PC-9 (cell line): ENCODE measurements at regions not wholly inside any gene's neighbourhood (a gene's known extent, or its start where the extent isn't known, plus 50 kb on each side); places are given as distances from the start of the nearest gene placed in this dataset.

ENCODE experiments used
- BruUV-seq: library from RNA; stranded (reverse); fragments of 400-500 nt; replicated peaks from 2 replicates; lab custom pipeline; 2021; lab: Mats Ljungman, UMichigan
- CTCF ChIA-PET: fragments of 300-600 bp; sonication (Branson Sonifier 250); formaldehyde crosslinking; loops from one replicate; lab custom pipeline; 2022; ENCODE audit warnings: antibody characterized with exemption; lab: Charles Lee
- POLR2A ChIA-PET: fragments of 300-600 bp; sonication (Branson Sonifier 250); formaldehyde crosslinking; loops from one replicate; lab custom pipeline; 2022; ENCODE audit warnings: antibody characterized with exemption; ENCODE audit not compliant: unreplicated experiment; lab: Charles Lee
- DNase-seq, 2 experiments: peaks; one replicate each; pipeline versions ENCODE4 v3.0.0 to v3.0.0-alpha.2; 2015 to 2022; ENCODE audit warnings: mixed read lengths in 1 of 2
- H2AFZ ChIP-seq: fragments of 200-600 bp; sonication (generic); 2 replicates; pipeline ENCODE4 v1.8.1; 2017; ENCODE audit warnings: antibody characterized with exemption
- H3F3A ChIP-seq: fragments of 200-600 bp; sonication (generic); 2 replicates; pipeline ENCODE4 v1.8.1; 2017; ENCODE audit warnings: antibody characterized with exemption, mild to moderate bottlenecking, low read depth; ENCODE audit not compliant: insufficient read depth
- H3K27ac ChIP-seq: fragments of 200-600 bp; sonication (generic); 2 replicates; pipeline ENCODE4 v1.6.1; 2016; ENCODE audit warnings: mixed run types
- H3K27me3 ChIP-seq: fragments of 200-600 bp; sonication (generic); 2 replicates; pipeline ENCODE4 v1.6.1; 2016; ENCODE audit warnings: low read depth, mixed run types; ENCODE audit not compliant: insufficient read depth
- H3K36me3 ChIP-seq: fragments of 200-600 bp; sonication (generic); 2 replicates; pipeline ENCODE4 v1.6.1; 2016; ENCODE audit warnings: low read depth, mixed run types
- H3K4me1 ChIP-seq: fragments of 200-600 bp; sonication (generic); replicated peaks from 2 replicates; pipeline ENCODE4 v1.6.1; 2016; ENCODE audit warnings: mixed run types; ENCODE audit not compliant: insufficient read depth
- H3K4me2 ChIP-seq: fragments of 200-600 bp; sonication (generic); 2 replicates; pipeline ENCODE4 v1.6.1; 2017; ENCODE audit warnings: mixed run types
- H3K4me3 ChIP-seq: fragments of 200-600 bp; sonication (generic); 2 replicates; pipeline ENCODE4 v1.6.1; 2016; ENCODE audit warnings: mixed run types
- H3K79me2 ChIP-seq: fragments of 200-600 bp; sonication (generic); 2 replicates; pipeline ENCODE4 v1.6.1; 2017; ENCODE audit warnings: low read depth, mixed run types
- H3K9me2 ChIP-seq: fragments of 200-600 bp; sonication (generic); 2 replicates; pipeline ENCODE4 v1.8.1; 2017; ENCODE audit warnings: mild to moderate bottlenecking; ENCODE audit not compliant: insufficient read depth
- H3K9me3 ChIP-seq: fragments of 200-600 bp; sonication (generic); 2 replicates; pipeline ENCODE4 v1.8.1; 2016; ENCODE audit warnings: low read depth; ENCODE audit not compliant: insufficient read depth
- H4K20me1 ChIP-seq: fragments of 200-600 bp; sonication (generic); 2 replicates; pipeline ENCODE4 v1.8.1; 2017; ENCODE audit not compliant: insufficient read depth
- CTCF ChIP-seq: fragments of 200-600 bp; sonication (generic); conservative IDR thresholded peaks from 2 replicates; pipeline ENCODE4 v1.6.1; 2017; ENCODE audit warnings: mixed run types, antibody characterized with exemption, mild to moderate bottlenecking, moderate library complexity
- EZH2 ChIP-seq: fragments of 200-600 bp; sonication (generic); IDR thresholded peaks from 2 replicates; pipeline ENCODE4 v1.8.0; 2017; ENCODE audit warnings: antibody characterized with exemption, low read depth
- intact Hi-C: fragments of 100-400 bp; cut with micrococcal nuclease; formaldehyde crosslinking; loops from one replicate; pipeline ENCODE4 v1.10.0; 2022; ENCODE audit not compliant: unreplicated experiment

DNA sequence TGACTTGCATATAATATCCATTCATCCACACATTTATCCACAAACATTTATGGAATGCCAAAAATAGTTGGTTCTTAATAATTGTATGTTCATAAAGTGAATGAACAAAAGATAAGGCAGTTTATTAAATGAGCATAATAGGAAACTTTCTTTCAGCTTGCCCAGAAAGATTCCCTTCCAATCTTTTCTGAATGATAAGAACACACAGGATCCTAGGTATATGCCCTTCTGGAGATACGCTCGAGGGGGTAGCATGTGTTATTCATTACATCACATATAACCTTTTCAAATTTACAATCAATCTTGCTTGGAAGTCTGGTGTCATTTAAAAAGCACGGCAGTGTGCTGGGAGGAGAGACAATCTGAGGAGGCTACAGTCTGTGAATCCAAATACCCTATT lies 80.4 kb upstream of the PDK4 start:
- BruUV-seq = no TSS peak
- Histone ChIP-seq H3K36me3 (no peaks in the 10 kb centered on the region), H3K9me3 (no peaks in the 10 kb centered on the region), H2AFZ (no peak overlapping the region), H3K9me2 (no peaks in the 10 kb centered on the region), H3K4me1 (no peaks in the 10 kb centered on the region), H3K79me2 (no peaks in the 10 kb centered on the region), H3K27me3 (no peaks in the 10 kb centered on the region), H3K27ac (no peak overlapping the region), H3K4me3 (no peak overlapping the region), H3F3A (no peaks in the 10 kb centered on the region), H3K4me2 (no peak overlapping the region), H4K20me1 (no peaks in the 10 kb centered on the region)
- TF ChIP-seq EZH2 (no peak), CTCF (no peak)
- intact Hi-C loops = no loop called here
- no peak for DNase-seq
- CTCF ChIA-PET = no interaction called here
- POLR2A ChIA-PET = no interaction called here

DNA sequence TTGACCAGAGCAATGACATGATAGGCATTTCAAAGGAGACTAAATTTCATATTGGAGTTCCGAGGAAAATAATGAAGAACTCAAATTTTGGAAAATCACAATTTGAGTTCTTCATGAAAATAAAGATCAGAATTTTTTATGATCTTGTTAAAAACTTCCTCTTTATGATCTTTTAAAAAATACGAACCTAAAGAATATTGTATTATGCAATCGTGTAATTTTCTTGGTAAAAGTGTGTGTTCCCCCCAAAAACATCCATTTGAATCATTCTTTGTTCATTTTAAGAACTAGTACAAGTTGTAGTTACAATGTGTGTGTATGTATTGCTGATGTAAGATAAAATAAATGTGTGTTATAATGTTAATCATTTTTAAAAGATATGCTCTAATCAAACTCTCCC lies 79.3 kb upstream of the PDK4 start:
- Histone ChIP-seq H3F3A (no peaks in the 10 kb centered on the region), H2AFZ (no peak overlapping the region), H3K9me3 (no peaks in the 10 kb centered on the region), H3K27ac (no peak overlapping the region), H3K4me1 (no peaks in the 10 kb centered on the region), H3K79me2 (no peaks in the 10 kb centered on the region), H4K20me1 (no peaks in the 10 kb centered on the region), H3K4me3 (no peak overlapping the region), H3K27me3 (no peaks in the 10 kb centered on the region), H3K9me2 (no peaks in the 10 kb centered on the region), H3K4me2 (no peak overlapping the region), H3K36me3 (no peaks in the 10 kb centered on the region)
- DNase-seq = no peak
- POLR2A ChIA-PET = no interaction called here
- CTCF ChIA-PET = no interaction called here
- TF ChIP-seq CTCF (no peak), EZH2 (no peak)
- BruUV-seq = no TSS peak
- intact Hi-C loops = no loop called here

DNA sequence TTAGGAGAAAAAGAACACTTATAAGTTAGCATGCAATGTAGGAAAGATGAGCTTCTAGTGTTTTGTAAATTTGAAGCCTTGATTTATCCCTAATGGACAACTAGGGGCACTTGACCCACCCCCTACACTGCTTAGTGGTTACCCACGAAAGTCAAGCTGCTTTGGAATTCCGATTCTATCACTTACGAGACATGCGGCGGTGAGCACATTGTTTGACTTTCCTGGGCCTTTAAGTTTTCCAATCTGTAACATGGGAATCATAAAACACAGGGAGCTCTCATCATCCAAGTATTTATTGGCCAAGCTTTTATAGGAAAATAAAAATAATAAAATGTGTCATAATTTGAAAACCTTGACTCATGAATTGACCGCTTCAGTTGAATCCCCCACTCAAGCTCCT lies 78.7 kb upstream of the PDK4 start:
- Histone ChIP-seq H3F3A (no peaks in the 10 kb centered on the region), H3K9me2 (no peaks in the 10 kb centered on the region), H3K36me3 (no peaks in the 10 kb centered on the region), H3K27ac (no peak overlapping the region), H3K4me2 (no peak overlapping the region), H3K79me2 (no peaks in the 10 kb centered on the region), H2AFZ (no peak overlapping the region), H4K20me1 (no peaks in the 10 kb centered on the region), H3K27me3 (no peaks in the 10 kb centered on the region), H3K4me1 (no peaks in the 10 kb centered on the region), H3K4me3 (no peak overlapping the region), H3K9me3 (no peaks in the 10 kb centered on the region)
- no TSS peak for BruUV-seq
- DNase-seq = no peak
- intact Hi-C loops = no loop called here
- POLR2A ChIA-PET = no interaction called here
- CTCF ChIA-PET = no interaction called here
- no peak for TF ChIP-seq EZH2
- no peak for TF ChIP-seq CTCF
